ENCODE measurements at regions not wholly inside any gene's neighbourhood (a gene's known extent, or its start where the extent isn't known, plus 50 kb on each side); places are given as distances from the start of the nearest gene placed in this dataset.

DNA sequence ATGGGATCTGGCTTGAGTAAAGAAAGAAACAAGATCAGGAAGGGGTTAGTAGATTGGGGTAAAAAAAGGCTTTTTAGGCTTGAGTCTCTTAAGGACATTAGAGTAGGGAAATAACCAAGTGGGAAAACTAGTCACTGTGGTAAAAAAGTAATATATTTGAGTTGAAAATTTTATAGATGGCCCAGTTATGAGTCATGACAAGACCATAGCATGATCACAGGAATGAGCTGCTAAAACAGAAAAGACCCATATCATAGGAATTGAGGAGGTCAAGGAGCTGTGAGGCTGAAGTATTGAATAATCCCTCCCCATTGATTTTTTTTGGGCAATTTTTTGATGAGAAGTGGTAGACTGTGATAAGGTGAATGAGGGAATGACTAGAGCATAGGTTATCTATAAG lies 69.2 kb upstream of the TBC1D5 start:
- TF ChIP-seq CTCF (conservative IDR thresholded peaks at IDR 0.05; ENCODE audit: low read depth in 2 of 2) (no peak), CREB1 (CRISPR knock-in tag; IDR thresholded peaks at IDR 0.05; ENCODE audit: low read depth) (no peak), POLR2AphosphoS5 (IDR thresholded peaks at IDR 0.05; ENCODE audit: low read depth) (no peak), JUNB (IDR thresholded peaks at IDR 0.05; ENCODE audit: unreplicated experiment) (no peak)
